OCI-LY3 (cell line): ENCODE measurements at regions not wholly inside any gene's neighbourhood (a gene's known extent, or its start where the extent isn't known, plus 50 kb on each side); places are given as distances from the start of the nearest gene placed in this dataset.

Experiments
- H2AFZ ChIP-seq: fragments of 200-600, 300-600 bp; shearing (Covaris generic); 2 replicates; pipeline ENCODE4 v1.6.0; 2014; ENCODE audit warnings: antibody characterized with exemption, low read depth, low read length
- H3K27ac ChIP-seq: fragments of 200-600, 300-600 bp; sonication (generic); 2 replicates; pipeline ENCODE4 v1.5.1; 2014; ENCODE audit warnings: mild to moderate bottlenecking, low read length, moderate library complexity, mixed read lengths
- H3K27me3 ChIP-seq: fragments of 200-600, 300-600 bp; sonication (generic); 2 replicates; pipeline ENCODE4 v1.6.1; 2014; ENCODE audit warnings: low read depth, low read length, mixed read lengths
- H3K36me3 ChIP-seq: fragments of 200-600, 300-600 bp; sonication (generic); replicated peaks from 2 replicates; pipeline ENCODE3; 2014; ENCODE audit warnings: low read depth, low read length, mixed read lengths
- H3K4me1 ChIP-seq: fragments of 300-600, 200-600 bp; sonication (generic); 2 replicates; pipeline ENCODE4 v1.6.1; 2014; ENCODE audit warnings: low read length, mixed read lengths
- H3K4me2 ChIP-seq: fragments of 200-600, 300-600 bp; sonication (generic); 2 replicates; pipeline ENCODE4 v1.6.1; 2014; ENCODE audit warnings: low read length, mixed read lengths
- H3K4me3 ChIP-seq: fragments of 300-600, 200-600 bp; sonication (generic); 2 replicates; pipeline ENCODE4 v1.5.1; 2014; ENCODE audit warnings: antibody characterized with exemption, mild to moderate bottlenecking, low read length, moderate library complexity
- H3K79me2 ChIP-seq: fragments of 300-600, 200-600 bp; shearing (Covaris generic); 2 replicates; pipeline ENCODE4 v1.6.1; 2014; ENCODE audit warnings: mild to moderate bottlenecking, low read length, mixed read lengths
- H3K9ac ChIP-seq: fragments of 300-600, 200-600 bp; shearing (Covaris generic); 2 replicates; pipeline ENCODE4 v1.6.0; 2014; ENCODE audit warnings: mild to moderate bottlenecking, low read length, moderate library complexity
- H3K9me3 ChIP-seq: fragments of 200-600, 300-600 bp; shearing (Covaris generic); 2 replicates; pipeline ENCODE4 v1.6.1; 2014; ENCODE audit warnings: low read length, mixed read lengths; ENCODE audit not compliant: insufficient read depth
- H4K20me1 ChIP-seq: fragments of 200-600, 300-600 bp; sonication (generic); 2 replicates; pipeline ENCODE4 v1.6.1; 2016; ENCODE audit warnings: low read length, mixed read lengths; ENCODE audit not compliant: insufficient read depth
- EZH2phosphoT487 ChIP-seq: fragments of 200-600 bp; shearing (Covaris generic); IDR thresholded peaks from 2 replicates; pipeline ENCODE4 v1.6.1; 2018; ENCODE audit warnings: antibody characterized with exemption, mixed run types, low read depth
- TF ChIP-seq, protein P1 (sequence below): fragments of 200-600, 300-600 bp; sonication (generic); IDR thresholded peaks from 2 replicates; pipeline ENCODE4 v1.5.1; 2014; ENCODE audit warnings: antibody characterized with exemption, low read length, low read depth

DNA sequence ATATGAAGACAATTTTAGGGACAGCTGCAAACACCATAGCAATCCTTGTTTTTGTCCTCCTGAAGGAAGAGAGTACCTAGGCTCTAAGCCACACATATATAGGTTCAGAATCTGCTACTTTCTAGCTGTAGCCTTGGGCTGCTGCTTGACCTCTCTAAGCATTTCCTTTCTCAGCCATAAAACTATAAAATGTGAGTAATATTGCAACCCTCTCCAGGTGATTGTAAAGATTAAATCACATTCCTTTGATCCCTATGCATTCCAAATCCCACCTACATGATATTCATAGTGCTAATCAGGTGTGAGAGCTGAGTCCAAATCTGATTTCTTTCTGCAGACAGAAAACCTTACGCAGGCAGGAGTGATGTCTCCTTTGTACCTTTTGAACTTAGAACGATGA is 913.5 kb downstream of the VRK1 start:
- no peaks in the 10 kb centered on the region for H3K79me2 ChIP-seq
- H4K20me1 ChIP-seq: peaks cover 14% of the 10 kb centered on the region
- no peak overlapping the region for H3K9ac ChIP-seq
- peaks cover 15% of the 10 kb centered on the region for H3K4me1 ChIP-seq
- TF ChIP-seq EZH2phosphoT487: no peak
- TF ChIP-seq, protein P1, sequence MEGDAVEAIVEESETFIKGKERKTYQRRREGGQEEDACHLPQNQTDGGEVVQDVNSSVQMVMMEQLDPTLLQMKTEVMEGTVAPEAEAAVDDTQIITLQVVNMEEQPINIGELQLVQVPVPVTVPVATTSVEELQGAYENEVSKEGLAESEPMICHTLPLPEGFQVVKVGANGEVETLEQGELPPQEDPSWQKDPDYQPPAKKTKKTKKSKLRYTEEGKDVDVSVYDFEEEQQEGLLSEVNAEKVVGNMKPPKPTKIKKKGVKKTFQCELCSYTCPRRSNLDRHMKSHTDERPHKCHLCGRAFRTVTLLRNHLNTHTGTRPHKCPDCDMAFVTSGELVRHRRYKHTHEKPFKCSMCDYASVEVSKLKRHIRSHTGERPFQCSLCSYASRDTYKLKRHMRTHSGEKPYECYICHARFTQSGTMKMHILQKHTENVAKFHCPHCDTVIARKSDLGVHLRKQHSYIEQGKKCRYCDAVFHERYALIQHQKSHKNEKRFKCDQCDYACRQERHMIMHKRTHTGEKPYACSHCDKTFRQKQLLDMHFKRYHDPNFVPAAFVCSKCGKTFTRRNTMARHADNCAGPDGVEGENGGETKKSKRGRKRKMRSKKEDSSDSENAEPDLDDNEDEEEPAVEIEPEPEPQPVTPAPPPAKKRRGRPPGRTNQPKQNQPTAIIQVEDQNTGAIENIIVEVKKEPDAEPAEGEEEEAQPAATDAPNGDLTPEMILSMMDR: no peak
- no peak overlapping the region for H3K4me2 ChIP-seq
- H3K4me3 ChIP-seq: no peak overlapping the region
- no peaks in the 10 kb centered on the region for H3K9me3 ChIP-seq
- no peaks in the 10 kb centered on the region for H3K36me3 ChIP-seq
- H3K27ac ChIP-seq: no peak overlapping the region
- H3K27me3 ChIP-seq: peaks cover 86% of the 10 kb centered on the region
- no peak overlapping the region for H2AFZ ChIP-seq

DNA sequence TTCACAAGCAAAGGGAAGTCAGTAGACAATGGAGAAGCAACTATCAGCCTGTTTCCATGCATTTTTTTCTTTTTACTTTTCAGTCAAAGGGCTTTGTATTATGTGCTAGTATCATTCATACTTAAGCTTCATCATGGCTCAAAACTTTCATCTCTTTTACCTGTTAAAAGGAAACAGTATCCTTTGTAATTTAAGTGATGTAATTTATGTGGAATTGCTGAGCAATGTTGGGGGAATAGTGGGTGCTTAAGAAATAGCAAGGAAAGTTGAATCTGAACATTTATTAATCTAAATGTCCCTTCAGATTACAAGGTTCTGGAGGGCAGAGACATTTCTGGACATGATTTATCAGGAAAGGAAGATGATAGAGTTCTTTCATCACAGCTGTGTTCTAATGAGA is 915.3 kb downstream of the VRK1 start:
- H4K20me1 ChIP-seq: 0 out of 2 replicates have a peak, but pooled peaks cover 7% of the 10 kb centered on the region
- TF ChIP-seq, protein P1: no peak
- TF ChIP-seq EZH2phosphoT487: no peak
- H3K27me3 ChIP-seq: peaks cover 79% of the 10 kb centered on the region
- no peak overlapping the region for H3K9ac ChIP-seq
- no peak overlapping the region for H3K27ac ChIP-seq
- no peaks in the 10 kb centered on the region for H3K79me2 ChIP-seq
- peaks cover 6% of the 10 kb centered on the region for H3K4me1 ChIP-seq
- H3K4me2 ChIP-seq: no peak overlapping the region
- no peak overlapping the region for H2AFZ ChIP-seq
- no peaks in the 10 kb centered on the region for H3K36me3 ChIP-seq
- H3K9me3 ChIP-seq: no peaks in the 10 kb centered on the region
- H3K4me3 ChIP-seq: no peak overlapping the region

DNA sequence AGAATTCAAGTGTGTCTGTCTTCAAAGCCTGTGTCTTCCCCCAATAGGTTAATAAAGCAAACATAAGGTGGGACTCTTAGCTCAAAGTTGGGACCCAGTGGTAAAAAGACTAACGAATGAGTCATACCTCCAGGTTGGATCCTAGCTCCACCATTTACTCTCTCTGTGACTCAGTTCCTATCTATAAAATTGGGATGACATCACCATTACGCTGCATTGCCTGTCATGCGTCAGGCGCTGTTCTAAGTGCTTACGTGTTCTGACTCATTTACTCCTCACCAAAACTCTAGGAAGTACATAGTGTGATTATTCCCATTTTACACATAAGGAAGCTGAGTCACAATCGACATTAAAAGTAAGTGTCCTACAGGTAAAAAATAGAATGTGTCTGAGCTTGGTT is 915.8 kb downstream of the VRK1 start:
- H3K4me2 ChIP-seq: no peak overlapping the region
- TF ChIP-seq EZH2phosphoT487: no peak
- TF ChIP-seq, protein P1: no peak
- H4K20me1 ChIP-seq: 0 out of 2 replicates have a peak, but pooled peaks cover 4% of the 10 kb centered on the region
- no peak overlapping the region for H3K9ac ChIP-seq
- H3K36me3 ChIP-seq: no peaks in the 10 kb centered on the region
- no peak overlapping the region for H3K27ac ChIP-seq
- no peak overlapping the region for H3K4me3 ChIP-seq
- H3K9me3 ChIP-seq: no peaks in the 10 kb centered on the region
- peaks cover under 1% of the 10 kb centered on the region; the same call in 1 of the 2 replicates for H3K4me1 ChIP-seq
- no peak overlapping the region for H2AFZ ChIP-seq
- peaks cover 77% of the 10 kb centered on the region for H3K27me3 ChIP-seq
- no peaks in the 10 kb centered on the region for H3K79me2 ChIP-seq

DNA sequence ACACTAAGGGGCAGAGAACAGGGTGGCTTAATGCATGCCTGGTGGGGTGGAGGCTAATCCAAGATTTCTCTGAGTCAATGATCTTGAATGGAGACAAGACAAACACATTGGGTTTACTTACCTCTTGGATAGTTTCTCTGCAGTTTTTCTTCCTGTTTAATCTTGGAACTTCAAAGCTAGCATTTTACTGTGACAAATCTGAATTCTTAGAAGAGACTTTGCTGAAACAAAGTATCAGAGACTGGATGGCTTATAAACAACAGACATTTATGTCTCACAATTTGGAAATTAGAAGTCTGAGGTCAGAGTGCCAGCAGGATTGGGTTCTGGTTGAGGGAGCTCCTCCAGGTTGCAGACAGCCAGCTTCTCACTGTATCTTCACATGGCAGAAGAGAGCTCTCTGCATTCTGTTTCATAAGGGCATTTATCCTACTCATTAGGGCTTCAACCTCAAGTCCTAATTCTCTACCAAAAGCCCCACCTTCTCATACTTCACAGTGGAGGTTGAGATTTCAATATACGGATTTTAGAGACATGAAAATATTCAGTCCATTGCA is 921.8 kb downstream of the VRK1 start:
- Histone ChIP-seq H2AFZ (no peak overlapping the region), H3K4me3 (no peak overlapping the region)

More for the DNA sequence above, 921.8 kb downstream of the VRK1 start:
- Histone ChIP-seq H3K4me2 (no peak overlapping the region), H3K36me3 (no peaks in the 10 kb centered on the region), H4K20me1 (no peaks in the 10 kb centered on the region), H3K27ac (no peak overlapping the region), H3K9me3 (no peaks in the 10 kb centered on the region), H3K79me2 (no peaks in the 10 kb centered on the region), H3K9ac (no peak overlapping the region), H3K4me1 (no peaks in the 10 kb centered on the region), H3K27me3 (peaks cover 68% of the 10 kb centered on the region)
- TF ChIP-seq, protein P1: no peak
- no peak for TF ChIP-seq EZH2phosphoT487
